SU-DHL-6 (cell line): ENCODE measurements at regions not wholly inside any gene's neighbourhood (a gene's known extent, or its start where the extent isn't known, plus 50 kb on each side); places are given as distances from the start of the nearest gene placed in this dataset.

Experiments
- H2AFZ ChIP-seq: fragments of 200-600 bp; sonication (generic); 2 replicates; pipeline ENCODE4 v1.6.1; 2014; ENCODE audit warnings: low read depth, mild to moderate bottlenecking, moderate library complexity, mixed read lengths, antibody characterized with exemption, low read length; ENCODE audit not compliant: severe bottlenecking
- H3F3A ChIP-seq: fragments of 200-600 bp; shearing (Covaris generic); 2 replicates; pipeline ENCODE4 v1.6.0; 2016; ENCODE audit warnings: antibody characterized with exemption, mild to moderate bottlenecking; ENCODE audit not compliant: insufficient read depth
- H3K27ac ChIP-seq: fragments of 200-600 bp; sonication (generic); 2 replicates; pipeline ENCODE4 v1.5.1; 2016; ENCODE audit warnings: low read depth, mild to moderate bottlenecking, low read length, moderate library complexity, mixed read lengths
- H3K27me3 ChIP-seq: fragments of 200-600 bp; sonication (generic), shearing (Covaris generic); 2 replicates; pipeline ENCODE4 v1.6.0; 2014; ENCODE audit warnings: mild to moderate bottlenecking, low read length
- H3K36me3 ChIP-seq: fragments of 200-600 bp; sonication (generic); 2 replicates; pipeline ENCODE4 v1.6.1; 2014; ENCODE audit warnings: mild to moderate bottlenecking, low read length, mixed read lengths
- H3K4me2 ChIP-seq: fragments of 300-600, 200-600 bp; shearing (Covaris generic), sonication (generic); 2 replicates; pipeline ENCODE4 v1.6.0; 2014; ENCODE audit warnings: low read length, low read depth, mild to moderate bottlenecking; ENCODE audit not compliant: poor library complexity, severe bottlenecking
- H3K4me3 ChIP-seq: fragments of 200-600 bp; sonication (generic); 2 replicates; pipeline ENCODE4 v1.5.1; 2014; ENCODE audit warnings: antibody characterized with exemption, low read length, mild to moderate bottlenecking, mixed read lengths; ENCODE audit not compliant: insufficient read depth, poor library complexity, severe bottlenecking
- H3K79me2 ChIP-seq: fragments of 200-600 bp; sonication (generic); 2 replicates; pipeline ENCODE4 v1.6.1; 2014; ENCODE audit warnings: mild to moderate bottlenecking, low read length, moderate library complexity; ENCODE audit not compliant: insufficient read depth
- H3K9ac ChIP-seq: fragments of 200-600 bp; sonication (generic); 2 replicates; pipeline ENCODE4 v1.7.0; 2014; ENCODE audit warnings: mild to moderate bottlenecking, low read length
- H3K9me2 ChIP-seq: fragments of 200-600 bp; sonication (generic); replicated peaks from 2 replicates; pipeline ENCODE4 v1.6.1; 2014; ENCODE audit warnings: low read length; ENCODE audit not compliant: insufficient read depth
- H3K9me3 ChIP-seq: fragments of 200-600 bp; sonication (generic); 2 replicates; pipeline ENCODE4 v1.6.1; 2014; ENCODE audit warnings: low read length, mixed read lengths; ENCODE audit not compliant: insufficient read depth
- H4K20me1 ChIP-seq: fragments of 200-600 bp; sonication (generic); 2 replicates; pipeline ENCODE4 v1.6.1; 2014; ENCODE audit warnings: low read depth, mild to moderate bottlenecking, antibody characterized with exemption, low read length, moderate library complexity, mixed read lengths
- CTCF ChIP-seq: fragments of 200-600 bp; sonication (generic); IDR thresholded peaks from one replicate; pipeline ENCODE4 v1.5.1; 2017; ENCODE audit warnings: antibody characterized with exemption, mild to moderate bottlenecking, low read length, moderate library complexity; ENCODE audit not compliant: insufficient read depth, poor library complexity, severe bottlenecking
- EZH2phosphoT487 ChIP-seq: fragments of 200-600 bp; sonication (generic), shearing (Covaris generic); conservative IDR thresholded peaks from 2 replicates; pipeline ENCODE4 v1.6.1; 2018; ENCODE audit warnings: mild to moderate bottlenecking, antibody characterized with exemption, low read length, moderate library complexity, mixed read lengths

GRCh38 chr16:65767125-65767524, 599.4 kb upstream of the CDH5 start:
- Histone ChIP-seq H3K79me2 (no peaks in the 10 kb centered on the region), H3K9me3 (peaks cover 10% of the 10 kb centered on the region; the same call in 1 of the 2 replicates), H3K36me3 (no peaks in the 10 kb centered on the region), H3K4me3 (no peak overlapping the region), H3K27ac (no peak overlapping the region), H3K9ac (no peak overlapping the region), H3K4me2 (no peak overlapping the region), H4K20me1 (no peaks in the 10 kb centered on the region), H3K27me3 (no peaks in the 10 kb centered on the region), H2AFZ (no peak overlapping the region), H3K9me2 (no peaks in the 10 kb centered on the region), H3F3A (no peaks in the 10 kb centered on the region)
- TF ChIP-seq CTCF (no peak), EZH2phosphoT487 (no peak)

GRCh38 chr16:65763640-65764305, 602.7 kb upstream of the CDH5 start:
- Histone ChIP-seq H3K36me3 (no peaks in the 10 kb centered on the region), H2AFZ (no peak overlapping the region), H3K27me3 (no peaks in the 10 kb centered on the region), H3K27ac (no peak overlapping the region), H3F3A (no peaks in the 10 kb centered on the region), H3K9me2 (no peaks in the 10 kb centered on the region), H3K79me2 (no peaks in the 10 kb centered on the region), H3K9ac (no peak overlapping the region), H3K4me3 (no peak overlapping the region), H3K4me2 (no peak overlapping the region), H3K9me3 (no peaks in the 10 kb centered on the region), H4K20me1 (no peaks in the 10 kb centered on the region)
- TF ChIP-seq CTCF (no peak), EZH2phosphoT487 (no peak)

GRCh38 chr16:65760874-65761273, 605.6 kb upstream of the CDH5 start:
- Histone ChIP-seq H3K79me2 (no peaks in the 10 kb centered on the region), H3K9ac (no peak overlapping the region), H3K27me3 (no peaks in the 10 kb centered on the region), H3K9me3 (no peaks in the 10 kb centered on the region), H3K27ac (no peak overlapping the region), H3K36me3 (no peaks in the 10 kb centered on the region), H3K9me2 (no peaks in the 10 kb centered on the region), H4K20me1 (no peaks in the 10 kb centered on the region), H3K4me3 (no peak overlapping the region), H2AFZ (no peak overlapping the region), H3F3A (no peaks in the 10 kb centered on the region), H3K4me2 (no peak overlapping the region)
- no peak for TF ChIP-seq CTCF
- no peak for TF ChIP-seq EZH2phosphoT487
